ENCODE measurements at regions not wholly inside any gene's neighbourhood (a gene's known extent, or its start where the extent isn't known, plus 50 kb on each side); places are given as distances from the start of the nearest gene placed in this dataset.

- TF ChIP-seq POLR2A (IDR thresholded peaks at IDR 0.05; ENCODE audit: low read depth, low read length): no peak
- no peak for TF ChIP-seq POLR2AphosphoS5 (IDR thresholded peaks at IDR 0.05; ENCODE audit: low read depth, low read length)
- no peak for TF ChIP-seq PAX5 (IDR thresholded peaks at IDR 0.05; ENCODE audit: insufficient read depth, low read length, severe bottlenecking)
- TF ChIP-seq TAF1 (IDR thresholded peaks at IDR 0.05; ENCODE audit: low read depth, low read length): no peak
- no peak for TF ChIP-seq SPI1 (IDR thresholded peaks at IDR 0.05; ENCODE audit: low read depth, low read length)
- no peak for TF ChIP-seq POU2F2 (IDR thresholded peaks at IDR 0.05; ENCODE audit: low read depth, low read length)
Measured at GRCh38 chr4:137754652-137755471, 222.6 kb upstream of the PCDH18 start.

Measured in GM12891 (cell line).